T-helper 1 cell (primary cell): ENCODE measurements at regions not wholly inside any gene's neighbourhood (a gene's known extent, or its start where the extent isn't known, plus 50 kb on each side); places are given as distances from the start of the nearest gene placed in this dataset.

Experiments
- DNase-seq, 5 donors: peaks; one replicate each; pipeline ENCODE4 v3.0.0-alpha.2; 2012 to 2020

DNA sequence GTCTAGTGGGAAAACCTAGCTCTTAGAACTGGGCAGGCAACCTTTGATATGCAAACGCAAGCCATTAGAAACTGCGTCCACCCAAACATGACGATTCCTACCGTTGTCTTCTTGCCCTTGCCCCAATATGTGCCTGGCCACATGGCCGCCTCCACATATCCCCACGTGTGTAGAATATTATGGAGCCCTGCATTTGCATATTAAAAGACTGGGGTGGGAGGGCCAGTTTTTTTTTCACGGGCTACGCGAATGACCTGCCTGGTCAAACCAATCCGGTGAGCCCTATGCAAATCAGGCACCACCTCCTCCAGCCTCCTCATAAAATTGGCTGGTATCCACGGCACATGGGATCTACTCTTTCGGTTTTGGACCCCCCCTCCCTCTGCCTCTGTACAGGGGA lies 381.0 kb upstream of the RGMA start:
- no peak for DNase-seq

DNA sequence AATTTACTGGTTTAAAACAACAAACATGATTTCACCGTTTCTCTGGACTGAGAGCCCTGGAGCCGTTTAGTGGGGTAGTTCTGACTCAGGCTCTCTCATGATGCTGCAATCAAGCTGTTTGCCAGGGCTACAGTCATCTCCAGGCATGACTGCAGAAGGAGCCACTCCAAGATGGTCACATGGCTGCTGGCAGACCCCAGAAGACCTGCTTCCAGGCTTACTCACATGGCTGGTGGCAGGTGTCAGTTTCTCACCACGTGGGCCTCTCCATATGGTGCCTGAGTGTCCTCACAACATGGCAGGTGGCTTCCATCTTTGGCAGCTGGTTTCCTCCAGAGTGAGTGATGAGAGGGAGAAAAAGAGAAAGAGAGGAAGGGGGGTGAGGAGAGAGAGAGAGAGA lies 378.3 kb upstream of the RGMA start:
- no peak for DNase-seq

DNA sequence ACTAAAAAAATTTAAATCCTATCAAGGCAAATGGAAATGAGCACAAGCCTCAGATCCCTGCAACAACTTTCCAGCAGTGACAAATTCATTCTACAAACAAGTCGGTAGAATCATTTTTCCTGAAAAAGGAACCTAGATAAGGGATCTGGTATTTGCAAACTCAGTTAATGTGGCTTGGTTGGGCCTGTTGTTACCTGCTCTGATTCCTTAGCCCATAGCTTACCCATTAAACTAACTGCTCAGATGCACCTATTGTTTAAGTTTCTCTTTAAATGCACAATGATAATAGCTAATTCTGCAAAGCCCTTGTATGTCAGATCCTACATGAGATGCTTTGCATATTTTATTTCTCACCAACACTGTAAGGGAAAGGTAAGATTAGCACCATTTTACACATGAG lies 377.4 kb upstream of the RGMA start:
- no peak for DNase-seq

DNA sequence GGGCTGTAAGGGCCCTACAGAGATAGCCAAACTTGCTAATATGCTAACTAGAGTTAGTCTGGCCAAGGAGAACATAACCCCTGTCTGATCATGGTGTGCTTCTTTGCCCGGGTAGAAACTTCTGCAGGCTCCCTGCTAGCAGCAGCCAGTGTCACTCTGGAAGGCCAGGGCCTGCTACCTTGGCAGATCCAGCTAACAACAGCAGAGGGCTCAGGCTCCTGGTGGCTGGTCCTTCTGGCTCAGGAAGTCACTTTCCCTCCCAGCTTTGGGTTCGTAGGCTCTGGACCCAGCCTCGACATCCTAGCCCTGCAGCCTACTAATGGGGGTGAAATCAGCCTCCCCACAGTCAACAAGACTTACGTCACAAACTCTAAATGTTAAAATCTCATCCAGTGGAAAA lies 373.7 kb upstream of the RGMA start:
- no peak for DNase-seq

DNA sequence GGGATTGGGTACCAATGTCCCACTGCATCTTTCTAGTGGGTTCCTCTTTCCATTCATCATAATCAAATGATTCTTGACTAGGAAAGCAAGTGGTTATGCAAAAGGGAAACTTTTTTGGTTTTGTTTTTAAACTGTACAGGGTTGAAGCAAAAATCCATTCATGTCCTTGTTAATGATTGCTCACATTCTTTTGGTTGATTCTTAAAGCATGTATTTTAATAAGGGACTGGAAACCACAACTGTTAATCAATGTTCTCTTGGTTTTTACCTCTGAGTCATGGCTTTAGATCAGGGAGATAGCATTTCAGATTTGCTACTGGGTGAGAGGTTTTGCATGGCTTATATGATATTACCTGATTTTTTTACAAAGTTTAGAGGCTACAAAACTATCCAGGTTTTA lies 371.7 kb upstream of the RGMA start:
- no peak for DNase-seq

DNA sequence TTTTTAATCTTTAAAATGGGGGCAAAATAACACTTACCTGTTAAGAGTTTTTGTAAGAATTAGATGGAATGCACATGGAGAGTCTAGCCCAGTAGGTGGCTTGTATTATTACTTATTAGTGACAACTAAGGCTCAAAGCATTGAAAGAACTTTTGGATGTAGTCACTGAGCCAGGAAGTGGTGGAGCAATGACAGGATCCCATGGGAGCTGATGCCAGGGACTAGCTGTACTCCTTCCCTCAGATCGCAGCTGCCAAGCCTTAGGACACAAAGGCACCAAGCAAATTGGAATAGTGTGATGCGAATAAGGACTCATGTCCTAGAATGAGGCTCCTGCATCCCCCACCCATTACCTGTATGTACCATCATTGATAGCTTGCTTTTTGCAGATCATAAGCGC lies 370.4 kb upstream of the RGMA start:
- no peak for DNase-seq

DNA sequence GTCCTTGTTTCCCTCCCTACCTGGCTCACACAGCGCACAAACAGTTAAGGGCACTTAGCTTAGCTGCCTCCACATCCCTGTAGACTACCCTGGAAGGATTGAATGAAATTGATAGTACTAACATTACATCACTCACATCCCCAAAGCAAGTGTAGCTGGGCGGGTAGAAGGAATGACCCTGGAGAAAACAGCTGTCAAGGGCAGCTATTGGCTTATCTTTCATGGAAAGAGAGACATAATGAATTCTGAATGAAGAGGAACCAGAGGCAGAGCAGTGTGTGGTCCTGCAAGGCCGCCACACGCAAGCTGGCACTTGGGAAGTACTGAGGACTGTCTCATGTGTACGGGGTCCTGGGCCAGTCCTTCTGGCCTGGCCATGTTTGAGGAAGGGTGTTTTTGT lies 369.6 kb upstream of the RGMA start:
- DNase-seq: no peak

DNA sequence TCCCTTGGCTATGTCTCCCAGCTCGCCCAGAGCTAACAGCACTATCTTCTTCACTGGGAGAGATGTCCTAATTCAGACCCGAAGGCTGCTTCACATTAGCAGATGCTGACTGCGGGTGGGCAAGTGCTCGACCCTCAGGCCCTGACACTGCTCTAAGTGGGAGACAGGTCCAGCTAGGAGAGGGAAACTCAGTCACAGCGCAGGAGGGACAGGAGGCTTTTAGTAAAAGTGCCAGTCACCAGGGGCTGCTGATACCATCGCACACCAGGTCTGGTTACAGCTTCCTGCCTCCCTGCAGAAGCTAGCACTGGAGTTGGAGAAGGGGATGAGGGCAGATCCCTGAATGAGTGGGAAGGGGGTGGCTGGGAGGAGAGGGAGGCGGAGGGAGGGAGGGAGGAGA lies 365.8 kb upstream of the RGMA start:
- no peak for DNase-seq

DNA sequence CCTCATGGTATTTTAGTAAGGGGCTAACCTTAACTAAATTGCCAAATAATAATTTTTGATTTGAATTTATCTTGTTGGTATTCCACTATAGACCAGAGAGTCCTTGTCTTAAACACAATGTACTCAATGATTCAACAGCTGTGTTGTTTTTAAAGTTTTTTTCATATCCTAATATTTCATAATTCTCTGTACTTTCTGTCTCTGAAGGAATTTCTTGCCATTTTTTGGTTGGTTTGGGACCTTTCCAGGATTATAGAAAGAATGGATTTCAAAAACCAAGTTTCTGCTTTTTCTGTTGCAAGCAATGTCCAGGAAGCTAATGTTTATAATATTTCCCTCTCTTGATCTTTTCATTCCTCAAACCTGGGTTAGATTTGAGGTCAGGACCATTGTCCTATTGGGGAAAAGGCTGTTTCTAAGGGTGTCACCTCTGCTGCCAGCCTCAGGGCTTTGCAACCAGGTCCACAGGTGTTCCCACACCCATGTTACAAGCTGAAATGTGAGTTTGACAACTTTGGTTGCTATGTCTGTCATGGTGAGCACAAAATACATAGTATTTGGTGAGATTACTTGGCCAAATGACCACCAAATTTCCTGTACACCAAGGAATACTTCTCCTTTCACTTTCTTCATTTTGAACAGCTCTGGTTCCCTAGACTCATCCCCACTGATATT lies 363.7 kb upstream of the RGMA start:
- no peak for DNase-seq

DNA sequence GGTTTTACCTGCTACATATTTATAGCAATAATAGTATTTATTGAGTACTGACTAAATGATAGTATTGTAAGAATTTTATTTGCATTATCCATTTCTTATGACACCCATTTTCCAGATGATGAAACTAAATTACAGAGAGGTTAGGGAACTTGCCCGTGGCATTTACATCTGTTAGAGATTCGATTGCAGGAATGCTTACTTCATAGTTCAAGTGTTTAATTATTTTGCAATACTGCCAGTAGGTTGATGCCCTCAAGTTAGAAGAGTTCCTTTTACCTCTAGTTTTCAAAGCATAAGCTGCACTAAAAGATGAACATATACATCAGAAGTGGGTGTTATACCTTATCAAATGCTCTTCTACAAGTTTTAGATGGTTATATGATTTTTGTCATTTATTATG lies 362.8 kb upstream of the RGMA start:
- DNase-seq: no peak

DNA sequence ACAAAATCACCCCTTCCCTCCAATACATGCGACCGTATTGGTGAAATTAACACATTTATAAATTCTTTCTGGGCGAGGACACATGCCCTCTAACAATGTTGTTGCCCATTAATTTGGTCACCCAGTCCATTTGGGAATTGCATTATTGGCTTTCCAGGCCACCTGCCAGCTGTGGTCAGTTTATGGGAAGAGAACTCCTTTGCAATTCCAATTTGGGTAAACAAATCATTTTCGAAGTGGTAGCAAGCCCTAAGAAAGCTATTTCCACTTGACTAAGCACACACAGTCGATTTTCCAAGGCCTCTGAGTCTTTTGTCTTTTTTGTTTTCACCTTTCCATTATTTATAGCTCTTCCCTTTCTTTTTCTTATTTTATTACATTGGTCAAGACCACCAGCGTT lies 362.3 kb upstream of the RGMA start:
- DNase-seq: no peak

DNA sequence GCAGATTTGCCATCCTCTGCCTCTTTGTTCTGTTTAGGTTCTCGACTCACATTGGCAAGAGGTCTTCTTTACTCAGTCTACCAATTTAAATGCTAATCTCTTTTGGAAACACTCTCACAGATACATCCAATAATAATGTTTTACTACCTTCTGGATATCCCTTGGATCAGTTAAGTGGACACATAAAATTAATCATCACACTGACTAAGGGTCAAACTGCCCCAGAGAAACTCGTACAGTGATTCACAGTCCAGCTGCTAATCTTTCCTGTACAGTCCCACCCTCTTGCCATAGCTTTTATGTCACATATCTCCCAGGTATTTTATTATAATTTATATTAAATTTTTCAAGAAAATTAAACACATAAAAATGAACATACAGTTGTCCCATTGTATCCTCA lies 360.8 kb upstream of the RGMA start:
- DNase-seq: no peak

DNA sequence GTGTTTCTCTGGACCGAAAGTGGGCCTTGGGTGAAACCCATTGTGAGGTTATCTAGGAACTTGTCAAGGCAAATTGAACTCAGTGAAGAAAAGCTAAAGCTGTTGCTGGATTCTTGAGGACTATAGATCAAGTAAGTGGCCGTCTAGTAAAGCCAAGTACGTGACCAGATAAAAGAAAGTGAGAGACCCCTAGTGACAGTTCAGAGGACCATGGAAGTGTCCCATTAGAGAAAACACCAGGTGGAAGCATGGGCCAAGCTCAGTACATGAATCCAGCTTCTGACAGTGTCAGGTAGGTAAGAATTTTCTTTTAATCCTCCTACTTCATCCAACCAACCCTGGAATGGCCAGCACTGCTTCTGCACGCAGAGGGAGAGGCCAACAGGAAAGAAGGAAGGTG lies 349.3 kb upstream of the RGMA start:
- no peak for DNase-seq

DNA sequence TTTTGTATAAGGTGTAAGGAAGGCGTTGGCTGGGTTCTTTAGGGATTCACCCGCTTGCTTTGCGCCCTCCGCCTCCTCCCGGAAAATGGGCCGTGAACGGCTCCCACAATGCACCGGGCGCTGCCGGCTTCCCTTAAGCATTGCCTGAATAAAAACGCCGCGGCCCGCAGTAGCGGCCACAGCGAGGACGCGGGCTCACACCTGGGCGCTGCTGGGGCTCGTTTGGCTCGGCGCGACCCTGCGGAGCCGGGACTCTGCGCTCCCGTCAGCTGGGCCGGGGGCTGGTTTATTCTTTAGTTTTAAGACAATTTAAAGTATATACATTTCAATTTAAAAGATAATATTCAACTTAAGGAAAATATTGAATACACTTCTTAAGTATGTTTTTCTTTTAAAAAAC lies 343.5 kb upstream of the RGMA start:
- DNase-seq: no peak

DNA sequence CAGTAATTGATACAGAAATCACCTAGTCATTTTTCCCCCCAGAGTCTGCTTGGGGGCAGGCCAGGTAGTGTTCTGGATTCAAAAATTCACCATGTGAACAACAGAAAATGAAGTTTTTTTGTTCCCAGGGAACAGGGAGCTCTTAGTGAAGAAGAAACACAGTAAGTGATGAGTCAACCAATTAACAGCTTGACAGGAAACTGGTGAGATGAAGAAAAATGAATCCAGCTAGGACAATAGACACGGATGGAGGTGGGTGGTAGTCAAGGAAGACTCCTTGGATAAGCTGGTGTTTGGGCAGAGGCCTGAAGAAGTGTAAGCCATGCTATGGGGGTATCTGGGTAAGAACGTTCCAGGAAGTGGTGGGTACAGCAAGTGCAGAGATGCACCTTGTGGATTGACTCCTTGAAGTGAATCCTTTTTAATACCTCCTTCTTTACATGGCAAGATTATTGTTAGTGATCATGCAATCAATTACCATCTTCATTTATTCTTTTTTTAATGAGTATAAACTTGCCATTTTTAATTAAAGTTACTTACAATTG lies 339.9 kb upstream of the RGMA start:
- DNase-seq: no peak

DNA sequence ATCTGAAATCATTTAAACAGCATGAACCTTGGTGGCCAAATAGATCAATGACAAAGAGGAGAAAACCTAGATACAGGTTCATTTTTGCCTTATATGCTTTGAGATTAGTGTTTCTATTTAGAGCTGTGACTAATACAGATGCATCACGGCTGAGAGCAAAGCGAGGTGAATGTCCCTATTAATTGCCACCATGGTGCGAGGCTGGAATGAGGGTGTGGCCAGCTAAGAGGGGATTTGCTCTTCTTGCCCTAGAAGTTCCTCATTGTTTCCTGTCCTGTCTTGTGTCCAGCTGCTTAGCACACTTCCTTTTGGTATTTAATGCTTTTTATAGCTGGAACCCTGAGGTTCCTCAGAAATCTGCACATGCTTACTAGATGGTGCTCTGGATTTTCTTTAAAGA lies 339.1 kb upstream of the RGMA start:
- DNase-seq: no peak

DNA sequence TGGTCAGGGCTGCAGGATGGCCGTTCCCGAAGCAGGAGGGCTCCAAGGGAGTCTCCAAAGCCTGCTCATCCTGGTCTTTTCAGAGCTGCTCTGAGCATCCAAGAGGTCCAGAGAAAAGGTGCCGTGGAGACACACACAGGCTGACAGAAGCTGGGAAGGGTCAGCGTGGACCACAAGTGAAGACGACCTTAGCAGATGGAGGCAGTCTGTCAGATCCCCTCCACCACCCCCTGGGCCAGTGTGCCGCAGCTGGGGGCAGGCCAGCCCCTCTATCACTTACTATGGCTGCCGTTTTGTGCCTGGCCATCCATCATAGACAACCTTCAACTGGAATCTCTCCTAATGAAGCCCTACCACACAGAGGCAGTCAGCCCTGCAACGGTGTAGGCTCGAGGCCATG lies 335.1 kb upstream of the RGMA start:
- DNase-seq: no peak

DNA sequence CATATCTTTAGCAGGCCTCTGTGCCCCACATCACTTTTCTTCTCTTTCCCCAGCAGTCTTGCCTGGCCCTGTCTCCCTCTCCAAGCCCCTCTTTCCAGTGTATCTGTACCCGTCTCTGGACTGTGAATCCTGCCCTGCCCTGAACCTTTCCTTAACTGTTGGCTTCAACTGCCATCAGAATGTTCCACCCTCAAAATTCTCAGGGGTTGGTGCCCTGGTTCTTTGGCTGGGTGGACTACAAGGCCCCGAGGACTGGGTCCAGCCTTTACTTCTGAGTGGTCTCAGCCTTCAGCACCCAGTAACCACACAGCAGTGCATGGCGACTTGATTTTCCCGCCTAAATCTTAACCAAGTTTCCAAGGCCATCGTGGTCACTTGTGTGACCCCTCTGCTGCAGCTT lies 333.5 kb upstream of the RGMA start:
- no peak for DNase-seq

DNA sequence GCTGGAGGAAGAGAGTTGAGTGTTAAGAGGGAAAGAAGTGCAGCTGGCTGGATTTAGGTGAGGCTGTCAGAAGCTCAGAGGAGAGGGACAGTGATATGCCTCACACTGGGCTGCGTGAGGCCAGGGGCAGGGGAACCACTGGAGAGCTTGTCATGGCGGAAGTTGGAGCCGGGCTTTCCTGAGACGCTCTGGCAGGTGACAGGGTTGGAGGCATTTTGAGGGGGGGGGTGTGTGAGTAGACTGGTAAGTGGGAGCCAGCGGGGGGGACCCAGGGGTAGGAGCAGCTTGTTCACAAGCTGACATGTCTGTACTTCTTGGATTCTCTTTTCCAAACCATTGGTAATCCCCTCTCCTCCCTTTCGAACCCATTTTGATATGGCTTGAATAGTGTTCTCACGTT lies 331.5 kb upstream of the RGMA start:
- no peak for DNase-seq

DNA sequence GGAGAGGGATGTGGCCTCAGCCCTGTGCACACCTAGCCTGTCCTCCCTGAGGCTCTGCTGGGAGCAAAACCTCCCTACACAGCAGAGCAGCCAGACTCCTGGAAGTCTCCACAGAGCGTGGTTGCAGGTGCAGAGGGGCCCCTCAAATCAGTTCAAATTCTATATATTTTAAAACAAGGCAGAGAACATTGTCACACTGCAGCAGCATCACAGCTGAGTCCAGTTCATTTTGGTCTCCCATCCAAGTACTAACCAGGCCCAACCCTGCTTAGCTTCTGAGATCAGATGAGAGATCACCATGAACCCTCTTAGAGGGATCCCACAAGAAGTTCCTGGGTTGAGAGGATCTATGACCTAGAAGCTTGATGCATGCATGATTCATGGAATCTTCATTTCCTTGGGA lies 331.0 kb upstream of the RGMA start:
- no peak for DNase-seq

DNA sequence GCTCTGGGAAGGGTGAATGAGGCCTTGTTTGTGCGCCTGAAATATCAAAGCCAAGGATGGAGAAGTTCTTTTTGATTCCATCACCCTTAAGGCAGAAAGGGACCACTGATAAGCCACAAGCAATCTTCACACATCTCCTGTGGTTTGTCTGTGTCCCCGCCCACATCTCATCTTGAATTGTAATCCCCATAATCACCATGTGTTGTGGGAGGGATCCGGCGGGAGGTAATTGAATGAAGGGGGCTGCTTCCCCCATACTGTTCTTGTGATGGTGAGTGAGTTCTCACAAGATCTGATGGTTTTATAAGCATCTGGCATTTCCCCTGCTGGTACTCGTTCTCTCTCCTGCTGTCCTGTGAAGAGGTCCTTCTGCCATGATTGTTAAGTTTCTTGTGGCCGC lies 329.6 kb upstream of the RGMA start:
- no peak for DNase-seq

DNA sequence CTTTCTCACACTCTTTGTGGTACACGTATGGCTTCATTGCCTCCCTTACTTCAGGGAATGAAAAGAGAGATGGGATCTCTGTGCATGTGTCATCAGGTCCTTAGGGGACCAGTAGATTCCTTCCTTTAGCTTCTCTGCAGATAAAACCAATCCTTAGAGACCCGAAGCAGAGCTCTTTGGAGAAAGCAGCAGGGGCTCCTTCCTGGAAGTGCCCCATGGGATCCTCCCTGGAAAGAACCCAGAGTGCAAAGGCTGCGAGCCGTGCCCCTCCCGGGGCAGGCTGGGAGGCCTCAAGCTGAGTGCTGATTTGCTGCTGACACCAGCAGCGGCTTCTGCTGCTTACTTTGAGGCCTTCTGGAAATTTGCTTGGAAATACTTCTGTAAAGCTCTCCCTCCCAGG lies 328.6 kb upstream of the RGMA start:
- DNase-seq: no peak

DNA sequence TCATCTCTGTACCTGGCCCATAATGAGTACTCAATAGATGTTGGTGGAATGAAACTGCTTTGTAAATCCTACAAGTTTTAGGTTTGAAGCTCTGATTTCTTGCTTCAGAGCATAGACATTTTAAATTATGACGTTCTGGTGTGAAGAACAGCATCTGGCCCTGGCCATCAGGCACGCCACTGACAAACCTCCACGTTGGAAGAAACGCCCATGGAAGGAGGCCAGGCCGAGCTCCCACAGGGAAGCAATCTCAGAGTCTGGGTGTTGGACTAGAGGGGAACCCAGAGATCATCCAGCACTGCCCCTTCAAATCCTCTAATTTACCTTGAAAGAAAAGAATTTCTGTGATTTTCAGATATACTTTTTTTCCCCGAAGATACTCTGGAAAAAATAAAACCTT lies 328.1 kb upstream of the RGMA start:
- DNase-seq: no peak

DNA sequence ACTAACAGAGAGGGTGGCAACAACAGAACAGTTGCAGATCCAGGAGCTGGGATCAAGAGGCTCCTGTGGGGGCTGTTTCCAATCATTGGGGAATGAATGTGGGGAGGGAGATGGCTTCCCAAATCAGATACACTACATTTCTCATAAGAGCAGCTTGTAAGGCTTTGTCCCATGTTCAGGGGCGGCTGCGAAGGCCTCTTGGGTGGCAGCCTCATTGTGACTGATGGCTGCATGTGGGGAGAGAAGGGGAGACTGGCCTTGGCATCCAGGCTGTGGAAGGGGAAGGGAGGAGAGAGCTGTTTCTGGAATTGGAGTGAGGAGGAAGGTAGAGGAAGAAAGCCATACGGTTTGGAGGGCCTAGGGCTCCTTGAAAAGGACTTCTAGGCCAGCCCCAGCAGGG lies 326.6 kb upstream of the RGMA start:
- DNase-seq: no peak

DNA sequence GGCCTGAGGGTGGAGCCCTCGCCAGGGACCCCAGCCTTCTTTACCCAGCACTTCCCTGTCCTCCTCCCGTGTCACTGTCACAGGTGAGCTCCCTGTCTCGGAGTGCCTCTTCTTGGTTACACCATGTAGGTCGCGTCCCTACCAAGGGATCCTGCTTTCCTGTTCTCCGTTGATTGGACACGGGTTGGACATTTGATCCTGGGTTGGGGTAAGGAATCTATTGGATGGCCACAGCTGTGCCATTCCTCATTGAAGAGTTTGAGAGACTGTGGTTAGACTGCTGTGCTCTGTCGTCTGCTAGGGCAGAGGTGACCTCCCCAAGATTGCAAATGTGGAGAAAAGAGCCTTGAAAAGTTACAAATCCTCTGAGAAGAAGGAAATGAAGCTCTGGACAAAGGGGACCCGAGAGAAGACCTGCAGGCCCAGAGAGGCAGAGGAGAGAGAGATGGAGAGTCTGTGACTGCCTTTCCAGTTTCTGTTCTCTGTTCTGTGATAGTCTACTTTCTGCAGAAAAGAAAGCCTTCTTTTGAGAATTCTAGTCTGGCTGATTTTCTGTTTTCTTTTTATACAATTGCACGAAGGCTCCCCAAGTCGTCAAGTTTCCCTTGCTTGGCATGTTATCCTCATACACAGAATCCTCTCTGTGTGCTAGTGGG lies 325.7 kb upstream of the RGMA start:
- DNase-seq: no peak
